ENCODE measurements at regions not wholly inside any gene's neighbourhood (a gene's known extent, or its start where the extent isn't known, plus 50 kb on each side); places are given as distances from the start of the nearest gene placed in this dataset.
"Not testable (repeated sequence)": the region's sequence is repeated elsewhere in the genome, so short reads cannot be mapped to it uniquely, and the experiment has no call there.

- DNase-seq, result no peak
- Mint-ChIP-seq H3K4me3 (no peak overlapping the region), H3K27me3 (no peaks in the 10 kb centered on the region), H3K9me3 (ENCODE audit: low read depth) (peaks cover 2% of the 10 kb centered on the region), H3K4me1 (no peaks in the 10 kb centered on the region), H3K27ac (no peak overlapping the region), H3K36me3 (no peaks in the 10 kb centered on the region)
- CTCF ChIA-PET, result no interaction called here
- no peak for ATAC-seq
These were observed 108.0 kb upstream of the TSLP start for GRCh38 chr5:110963495-110963894.

GRCh38 chr5:110965773-110966581 lies 105.5 kb upstream of the TSLP start:
- peaks cover 3% of the 10 kb centered on the region for H3K27me3 Mint-ChIP-seq
- no peak for DNase-seq
- no peak for ATAC-seq
- CTCF ChIA-PET, result no interaction called here
- H3K4me3 Mint-ChIP-seq, result no peak overlapping the region
- peaks cover under 1% of the 10 kb centered on the region for H3K9me3 Mint-ChIP-seq (ENCODE audit: low read depth)
- no peaks in the 10 kb centered on the region for H3K4me1 Mint-ChIP-seq
- no peak overlapping the region for H3K27ac Mint-ChIP-seq
- no peaks in the 10 kb centered on the region for H3K36me3 Mint-ChIP-seq

GRCh38 chr5:110968246-110969005 lies 103.1 kb upstream of the TSLP start:
- ATAC-seq (no peak), DNase-seq (no peak)
- Mint-ChIP-seq H3K4me3 (no peak overlapping the region), H3K9me3 (ENCODE audit: low read depth) (no peaks in the 10 kb centered on the region), H3K27ac (no peak overlapping the region), H3K36me3 (no peaks in the 10 kb centered on the region), H3K27me3 (peaks cover 3% of the 10 kb centered on the region), H3K4me1 (no peaks in the 10 kb centered on the region)
- CTCF ChIA-PET, result no interaction called here

- no peak overlapping the region for H3K27ac Mint-ChIP-seq
- H3K36me3 Mint-ChIP-seq, result no peaks in the 10 kb centered on the region
- no peaks in the 10 kb centered on the region for H3K4me1 Mint-ChIP-seq
- no peak overlapping the region for H3K4me3 Mint-ChIP-seq
- no peaks in the 10 kb centered on the region for H3K9me3 Mint-ChIP-seq (ENCODE audit: low read depth)
- DNase-seq (no peak), ATAC-seq (no peak)
- CTCF ChIA-PET, result no interaction called here
- H3K27me3 Mint-ChIP-seq, result peaks cover 3% of the 10 kb centered on the region
These were observed 102.0 kb upstream of the TSLP start for GRCh38 chr5:110969502-110969901.

- H3K27me3 Mint-ChIP-seq, result peaks cover 3% of the 10 kb centered on the region
- no peak overlapping the region for H3K4me3 Mint-ChIP-seq
- H3K9me3 Mint-ChIP-seq (ENCODE audit: low read depth), result no peaks in the 10 kb centered on the region
- CTCF ChIA-PET, result no interaction called here
- ATAC-seq (no peak), DNase-seq (no peak)
- no peaks in the 10 kb centered on the region for H3K36me3 Mint-ChIP-seq
- no peak overlapping the region for H3K27ac Mint-ChIP-seq
- H3K4me1 Mint-ChIP-seq, result no peaks in the 10 kb centered on the region
These were observed 98.0 kb upstream of the TSLP start for GRCh38 chr5:110973510-110973909.

- Mint-ChIP-seq H3K27me3 (no peaks in the 10 kb centered on the region), H3K36me3 (no peaks in the 10 kb centered on the region), H3K27ac (no peak overlapping the region), H3K4me1 (no peaks in the 10 kb centered on the region), H3K4me3 (no peak overlapping the region), H3K9me3 (ENCODE audit: low read depth) (no peaks in the 10 kb centered on the region)
- ATAC-seq (no peak), DNase-seq (no peak)
- CTCF ChIA-PET, result no interaction called here
These were observed 93.6 kb upstream of the TSLP start for GRCh38 chr5:110977915-110978314.

- H3K27me3 Mint-ChIP-seq; H3K4me1 Mint-ChIP-seq; CTCF ChIA-PET; H3K27ac Mint-ChIP-seq; ATAC-seq; H3K4me3 Mint-ChIP-seq; DNase-seq; H3K9me3 Mint-ChIP-seq (ENCODE audit: low read depth); H3K36me3 Mint-ChIP-seq: not testable (repeated sequence)
These were observed 85.6 kb upstream of the TSLP start for GRCh38 chr5:110985882-110986281.

GRCh38 chr5:110987573-110987972 lies 83.9 kb upstream of the TSLP start:
- DNase-seq; H3K36me3 Mint-ChIP-seq; H3K4me3 Mint-ChIP-seq; H3K27ac Mint-ChIP-seq; H3K27me3 Mint-ChIP-seq; H3K4me1 Mint-ChIP-seq; CTCF ChIA-PET; ATAC-seq; H3K9me3 Mint-ChIP-seq (ENCODE audit: low read depth): not testable (repeated sequence)

GRCh38 chr5:110996742-110997141 lies 74.8 kb upstream of the TSLP start:
- no peak overlapping the region for H3K27ac Mint-ChIP-seq
- H3K9me3 Mint-ChIP-seq (ENCODE audit: low read depth), result no peaks in the 10 kb centered on the region
- ATAC-seq (no peak), DNase-seq (no peak)
- no peak overlapping the region for H3K4me3 Mint-ChIP-seq
- H3K27me3 Mint-ChIP-seq, result peaks cover 3% of the 10 kb centered on the region
- CTCF ChIA-PET, result no interaction called here
- H3K4me1 Mint-ChIP-seq, result no peaks in the 10 kb centered on the region
- no peaks in the 10 kb centered on the region for H3K36me3 Mint-ChIP-seq

GRCh38 chr5:111002036-111002435 lies 69.5 kb upstream of the TSLP start:
- CTCF ChIA-PET, result no interaction called here
- H3K27me3 Mint-ChIP-seq, result peaks cover 3% of the 10 kb centered on the region

GRCh38 chr5:111003623-111004022 lies 67.9 kb upstream of the TSLP start:
- CTCF ChIA-PET, result no interaction called here
- no peaks in the 10 kb centered on the region for H3K9me3 Mint-ChIP-seq (ENCODE audit: low read depth)
- DNase-seq (no peak), ATAC-seq (no peak)
- H3K27me3 Mint-ChIP-seq, result peaks cover 3% of the 10 kb centered on the region
- H3K4me3 Mint-ChIP-seq, result no peak overlapping the region
- no peak overlapping the region for H3K27ac Mint-ChIP-seq
- H3K4me1 Mint-ChIP-seq, result no peaks in the 10 kb centered on the region
- H3K36me3 Mint-ChIP-seq, result no peaks in the 10 kb centered on the region

More at GRCh38 chr5:111002036-111002435, 69.5 kb upstream of the TSLP start:
- Mint-ChIP-seq H3K4me3 (no peak overlapping the region), H3K27ac (no peak overlapping the region), H3K9me3 (ENCODE audit: low read depth) (no peaks in the 10 kb centered on the region), H3K4me1 (no peaks in the 10 kb centered on the region), H3K36me3 (no peaks in the 10 kb centered on the region)
- no peak for DNase-seq
- no peak for ATAC-seq

GRCh38 chr5:111004291-111004690 lies 67.2 kb upstream of the TSLP start:
- H3K36me3 Mint-ChIP-seq, result no peaks in the 10 kb centered on the region
- ATAC-seq (no peak), DNase-seq (no peak)
- no peak overlapping the region for H3K27ac Mint-ChIP-seq
- H3K9me3 Mint-ChIP-seq (ENCODE audit: low read depth), result no peaks in the 10 kb centered on the region
- no peaks in the 10 kb centered on the region for H3K4me1 Mint-ChIP-seq
- H3K27me3 Mint-ChIP-seq, result peaks cover 3% of the 10 kb centered on the region
- H3K4me3 Mint-ChIP-seq, result no peak overlapping the region
- CTCF ChIA-PET, result no interaction called here

GRCh38 chr5:111010783-111011182 lies 60.7 kb upstream of the TSLP start:
- ATAC-seq (no peak), DNase-seq (no peak)
- Mint-ChIP-seq H3K36me3 (no peaks in the 10 kb centered on the region), H3K9me3 (ENCODE audit: low read depth) (no peaks in the 10 kb centered on the region), H3K4me1 (no peaks in the 10 kb centered on the region), H3K27ac (no peak overlapping the region), H3K4me3 (no peak overlapping the region), H3K27me3 (peaks cover 9% of the 10 kb centered on the region)
- CTCF ChIA-PET, result no interaction called here

GRCh38 chr5:111013011-111013410 lies 58.5 kb upstream of the TSLP start:
- no peak overlapping the region for H3K27ac Mint-ChIP-seq
- H3K27me3 Mint-ChIP-seq, result peaks cover 13% of the 10 kb centered on the region
- CTCF ChIA-PET, result no interaction called here
- no peaks in the 10 kb centered on the region for H3K9me3 Mint-ChIP-seq (ENCODE audit: low read depth)
- no peaks in the 10 kb centered on the region for H3K36me3 Mint-ChIP-seq
- H3K4me3 Mint-ChIP-seq, result no peak overlapping the region
- no peaks in the 10 kb centered on the region for H3K4me1 Mint-ChIP-seq
- DNase-seq (no peak), ATAC-seq (no peak)

Measured in activated CD8-positive, alpha-beta memory T cell treated with anti-CD3 and anti-CD28 coated beads, Interleukin-2, amount 10 ng/mL, durations not matched to agents 7 days and 5 days (primary cell).